IMR-90 (cell line): ENCODE measurements at regions not wholly inside any gene's neighbourhood (a gene's known extent, or its start where the extent isn't known, plus 50 kb on each side); places are given as distances from the start of the nearest gene placed in this dataset.

Experiments
- BHLHE40 ChIP-seq: fragments of 150-350 bp; IDR thresholded peaks from 2 replicates; pipeline ENCODE4 v1.6.1; 2016; ENCODE audit warnings: mild to moderate bottlenecking, low read depth, low read length
- CEBPB ChIP-seq: IDR thresholded peaks from 2 replicates; pipeline ENCODE4 v1.6.1; 2012; ENCODE audit warnings: low read depth, low read length, improper control_type of control experiment
- CHD1 ChIP-seq: IDR thresholded peaks from 2 replicates; pipeline ENCODE4 v1.6.1; 2012; ENCODE audit warnings: low read depth, low read length, improper control_type of control experiment
- CTCF ChIP-seq: conservative IDR thresholded peaks from 2 replicates; pipeline ENCODE4 v1.5.1; 2012; ENCODE audit warnings: mild to moderate bottlenecking, low read depth, low read length, improper control_type of control experiment
- FOS ChIP-seq: fragments of 150-350 bp; IDR thresholded peaks from 2 replicates; pipeline ENCODE4 v1.6.1; 2016; ENCODE audit warnings: low read depth, low read length
- MAFK ChIP-seq: IDR thresholded peaks from 2 replicates; pipeline ENCODE4 v1.6.1; 2012; ENCODE audit warnings: low read depth, low read length, improper control_type of control experiment
- MXI1 ChIP-seq: IDR thresholded peaks from 2 replicates; pipeline ENCODE4 v1.6.1; 2012; ENCODE audit warnings: low read depth, mild to moderate bottlenecking, low read length, moderate library complexity, borderline replicate concordance
- POLR2A ChIP-seq: IDR thresholded peaks from 2 replicates; pipeline ENCODE4 v1.6.1; 2012; ENCODE audit warnings: mild to moderate bottlenecking, low read depth, low read length
- RAD21 ChIP-seq: IDR thresholded peaks from 2 replicates; pipeline ENCODE4 v1.6.1; 2012; ENCODE audit warnings: low read length, improper control_type of control experiment
- RCOR1 ChIP-seq: IDR thresholded peaks from 2 replicates; pipeline ENCODE4 v1.6.1; 2012; ENCODE audit warnings: mild to moderate bottlenecking, low read length, improper control_type of control experiment; ENCODE audit not compliant: insufficient replicate concordance
- RFX5 ChIP-seq: IDR thresholded peaks from 2 replicates; pipeline ENCODE4 v1.8.0; 2012; ENCODE audit warnings: low read depth, mild to moderate bottlenecking, low read length, moderate library complexity
- SMC3 ChIP-seq: fragments of 150-350 bp; IDR thresholded peaks from 2 replicates; pipeline ENCODE4 v1.6.1; 2016; ENCODE audit warnings: low read depth, mild to moderate bottlenecking, antibody characterized with exemption, low read length, moderate library complexity
- USF2 ChIP-seq: fragments of 150-350 bp; IDR thresholded peaks from 2 replicates; pipeline ENCODE4 v1.6.1; 2017; ENCODE audit warnings: mild to moderate bottlenecking, antibody characterized with exemption, low read length, low read depth
- TF ChIP-seq, protein P1 (sequence below): fragments of 150-350 bp; IDR thresholded peaks from 2 replicates; pipeline ENCODE4 v1.6.1; 2016; ENCODE audit warnings: low read depth, mild to moderate bottlenecking, low read length, moderate library complexity, borderline replicate concordance

DNA sequence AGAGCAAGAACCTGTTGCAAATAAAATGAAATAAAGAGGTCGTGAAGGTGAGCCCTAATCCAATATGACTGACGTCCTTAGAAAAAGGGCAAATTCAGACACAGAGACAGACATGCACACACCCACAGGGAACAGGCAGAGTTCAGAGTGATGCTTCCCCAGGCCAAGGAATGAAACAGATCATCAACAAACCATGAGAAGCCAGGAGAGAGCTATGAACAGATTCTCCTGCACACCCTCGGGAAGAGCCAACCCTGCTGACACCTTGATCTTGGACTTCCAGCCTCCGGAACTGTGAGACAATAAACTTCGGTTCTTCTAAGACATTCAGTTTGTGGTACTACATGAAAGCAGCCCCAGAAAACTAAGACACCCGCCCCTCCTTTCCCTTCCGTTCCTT is 290.4 kb upstream of the KLF6 start:
- TF ChIP-seq CTCF, result no peak
- no peak for TF ChIP-seq RCOR1
- TF ChIP-seq POLR2A, result no peak
- no peak for TF ChIP-seq RFX5
- no peak for TF ChIP-seq USF2
- TF ChIP-seq MXI1, result no peak
- no peak for TF ChIP-seq MAFK
- TF ChIP-seq CEBPB, result no peak
- no peak for TF ChIP-seq SMC3
- no peak for TF ChIP-seq RAD21
- no peak for TF ChIP-seq CHD1
- no peak for TF ChIP-seq BHLHE40
- TF ChIP-seq, protein P1, sequence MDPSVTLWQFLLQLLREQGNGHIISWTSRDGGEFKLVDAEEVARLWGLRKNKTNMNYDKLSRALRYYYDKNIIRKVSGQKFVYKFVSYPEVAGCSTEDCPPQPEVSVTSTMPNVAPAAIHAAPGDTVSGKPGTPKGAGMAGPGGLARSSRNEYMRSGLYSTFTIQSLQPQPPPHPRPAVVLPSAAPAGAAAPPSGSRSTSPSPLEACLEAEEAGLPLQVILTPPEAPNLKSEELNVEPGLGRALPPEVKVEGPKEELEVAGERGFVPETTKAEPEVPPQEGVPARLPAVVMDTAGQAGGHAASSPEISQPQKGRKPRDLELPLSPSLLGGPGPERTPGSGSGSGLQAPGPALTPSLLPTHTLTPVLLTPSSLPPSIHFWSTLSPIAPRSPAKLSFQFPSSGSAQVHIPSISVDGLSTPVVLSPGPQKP, result no peak
- TF ChIP-seq FOS, result no peak
